Osteoblast (primary cell): ENCODE measurements at regions not wholly inside any gene's neighbourhood (a gene's known extent, or its start where the extent isn't known, plus 50 kb on each side); places are given as distances from the start of the nearest gene placed in this dataset.

Source experiments
- DNase-seq: peaks from one replicate; pipeline ENCODE4 v3.0.0; 2011; ENCODE audit warnings: low spot score, mixed read lengths; ENCODE audit not compliant: insufficient read length; ENCODE audit errors: missing footprints
- H2AFZ ChIP-seq: 2 replicates; pipeline ENCODE4 v1.6.0; 2011; ENCODE audit warnings: mild to moderate bottlenecking, low read length
- H3K27ac ChIP-seq: 2 replicates; pipeline ENCODE4 v1.5.1; 2011; ENCODE audit warnings: mild to moderate bottlenecking, low read depth, low read length, moderate library complexity
- H3K27me3 ChIP-seq: 2 replicates; pipeline ENCODE4 v1.6.0; 2012; ENCODE audit warnings: mild to moderate bottlenecking, control low read depth, inconsistent platforms, low read length, moderate library complexity; ENCODE audit not compliant: insufficient read depth
- H3K36me3 ChIP-seq: 2 replicates; pipeline ENCODE4 v1.5.1; 2011; ENCODE audit warnings: mild to moderate bottlenecking, low read length, control low read depth, moderate library complexity; ENCODE audit not compliant: insufficient read depth
- H3K4me1 ChIP-seq: 2 replicates; pipeline ENCODE4 v1.5.1; 2011; ENCODE audit warnings: mild to moderate bottlenecking, low read length, control low read depth, moderate library complexity; ENCODE audit not compliant: insufficient read depth
- H3K4me2 ChIP-seq: 2 replicates; pipeline ENCODE4 v1.6.0; 2011; ENCODE audit warnings: mild to moderate bottlenecking, low read length; ENCODE audit not compliant: insufficient read depth
- H3K4me3 ChIP-seq: fragments of 200-600 bp; sonication (generic); 3 replicates; pipeline ENCODE4 v1.5.1; 2012; ENCODE audit warnings: mild to moderate bottlenecking, low read length, inconsistent platforms; ENCODE audit not compliant: insufficient read depth
- H3K79me2 ChIP-seq: 2 replicates; pipeline ENCODE4 v1.6.0; 2012; ENCODE audit warnings: mild to moderate bottlenecking, low read length, control low read depth, inconsistent platforms; ENCODE audit not compliant: insufficient read depth
- H3K9me3 ChIP-seq: 2 replicates; pipeline ENCODE4 v1.5.1; 2011; ENCODE audit warnings: low read depth, low read length, control low read depth
- H4K20me1 ChIP-seq: 2 replicates; pipeline ENCODE4 v1.6.0; 2012; ENCODE audit warnings: mild to moderate bottlenecking, low read length, control low read depth; ENCODE audit not compliant: insufficient read depth
- TF ChIP-seq, protein P1 (sequence below): IDR thresholded peaks from 2 replicates; pipeline ENCODE4 v1.5.1; 2011; ENCODE audit warnings: mild to moderate bottlenecking, low read depth, low read length, moderate library complexity; ENCODE audit errors: extremely low read depth

DNA sequence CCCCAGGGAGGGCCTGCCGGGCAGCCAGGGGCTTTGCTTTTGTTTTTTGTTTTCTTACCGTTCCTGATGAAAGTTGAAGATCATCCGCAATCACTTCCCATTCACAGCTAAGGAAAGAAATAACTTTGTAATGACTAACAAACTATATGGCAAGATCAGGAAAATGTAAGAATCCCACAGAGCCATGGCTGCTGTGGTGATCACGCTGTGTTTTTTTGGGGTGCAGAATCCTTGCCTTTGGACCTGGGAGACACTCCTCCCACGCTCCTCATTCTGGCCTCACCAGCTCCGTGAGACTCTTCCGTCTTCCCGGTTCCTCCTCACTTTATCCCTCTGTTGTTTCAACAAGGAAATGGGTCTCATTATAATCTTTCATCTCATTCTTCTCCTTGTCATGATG lies 443.0 kb upstream of the MGMT start:
- no peaks in the 10 kb centered on the region for H3K4me1 ChIP-seq
- H3K27me3 ChIP-seq, result peaks cover 7% of the 10 kb centered on the region
- H3K36me3 ChIP-seq, result no peaks in the 10 kb centered on the region
- H3K27ac ChIP-seq, result no peak overlapping the region
- H3K9me3 ChIP-seq, result no peaks in the 10 kb centered on the region
- H3K4me3 ChIP-seq, result no peak overlapping the region
- no peak for DNase-seq
- TF ChIP-seq, protein P1, sequence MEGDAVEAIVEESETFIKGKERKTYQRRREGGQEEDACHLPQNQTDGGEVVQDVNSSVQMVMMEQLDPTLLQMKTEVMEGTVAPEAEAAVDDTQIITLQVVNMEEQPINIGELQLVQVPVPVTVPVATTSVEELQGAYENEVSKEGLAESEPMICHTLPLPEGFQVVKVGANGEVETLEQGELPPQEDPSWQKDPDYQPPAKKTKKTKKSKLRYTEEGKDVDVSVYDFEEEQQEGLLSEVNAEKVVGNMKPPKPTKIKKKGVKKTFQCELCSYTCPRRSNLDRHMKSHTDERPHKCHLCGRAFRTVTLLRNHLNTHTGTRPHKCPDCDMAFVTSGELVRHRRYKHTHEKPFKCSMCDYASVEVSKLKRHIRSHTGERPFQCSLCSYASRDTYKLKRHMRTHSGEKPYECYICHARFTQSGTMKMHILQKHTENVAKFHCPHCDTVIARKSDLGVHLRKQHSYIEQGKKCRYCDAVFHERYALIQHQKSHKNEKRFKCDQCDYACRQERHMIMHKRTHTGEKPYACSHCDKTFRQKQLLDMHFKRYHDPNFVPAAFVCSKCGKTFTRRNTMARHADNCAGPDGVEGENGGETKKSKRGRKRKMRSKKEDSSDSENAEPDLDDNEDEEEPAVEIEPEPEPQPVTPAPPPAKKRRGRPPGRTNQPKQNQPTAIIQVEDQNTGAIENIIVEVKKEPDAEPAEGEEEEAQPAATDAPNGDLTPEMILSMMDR, result no peak
- no peaks in the 10 kb centered on the region for H4K20me1 ChIP-seq
- H2AFZ ChIP-seq, result no peak overlapping the region
- no peaks in the 10 kb centered on the region for H3K79me2 ChIP-seq
- no peak overlapping the region for H3K4me2 ChIP-seq

DNA sequence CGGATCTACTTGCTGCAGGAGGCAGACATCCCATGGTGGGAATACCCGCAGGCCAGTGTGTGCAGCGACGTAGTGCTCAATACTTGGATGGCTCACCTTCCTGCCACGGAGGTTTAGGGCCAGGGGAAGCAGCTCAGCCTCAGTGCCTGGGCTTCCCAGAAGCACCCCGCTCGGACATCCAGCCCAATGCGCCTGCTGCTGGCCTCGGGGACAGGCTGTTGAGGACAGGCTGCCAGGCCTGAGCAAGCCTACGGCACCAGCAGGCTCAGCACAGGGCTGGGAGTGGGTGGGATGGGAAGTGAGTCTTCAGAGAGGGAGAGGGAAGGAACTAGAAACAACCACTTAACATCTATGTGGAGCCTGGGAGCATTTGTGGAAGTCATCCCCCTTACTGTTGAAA lies 441.3 kb upstream of the MGMT start:
- H3K9me3 ChIP-seq, result no peaks in the 10 kb centered on the region
- no peak for DNase-seq
- H3K79me2 ChIP-seq, result no peaks in the 10 kb centered on the region
- H3K27ac ChIP-seq, result no peak overlapping the region
- H2AFZ ChIP-seq, result no peak overlapping the region
- TF ChIP-seq, protein P1, result no peak
- peaks cover 14% of the 10 kb centered on the region for H3K27me3 ChIP-seq
- H3K4me2 ChIP-seq, result no peak overlapping the region
- H3K36me3 ChIP-seq, result no peaks in the 10 kb centered on the region
- H3K4me3 ChIP-seq, result no peak overlapping the region
- H4K20me1 ChIP-seq, result no peaks in the 10 kb centered on the region
- no peaks in the 10 kb centered on the region for H3K4me1 ChIP-seq

DNA sequence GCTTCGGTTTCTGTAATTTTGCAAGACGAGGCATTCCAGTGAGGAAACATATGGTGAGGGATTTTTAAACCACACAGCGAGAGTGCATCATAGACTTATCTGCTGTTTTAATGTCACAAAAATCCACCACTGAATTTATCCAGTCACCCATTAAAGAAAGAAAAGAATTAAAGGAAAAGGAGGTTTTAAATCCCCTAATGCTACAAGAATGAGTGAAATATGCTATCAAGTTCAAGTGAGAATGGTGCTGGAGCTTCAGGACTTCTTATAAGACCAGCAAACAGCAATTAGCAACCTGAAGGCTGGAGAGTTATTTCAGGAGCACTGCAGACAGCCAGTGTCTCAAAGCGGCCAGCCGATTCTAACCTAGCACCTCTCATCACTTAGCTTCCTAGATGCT lies 439.1 kb upstream of the MGMT start:
- H3K36me3 ChIP-seq, result no peaks in the 10 kb centered on the region
- peaks cover 21% of the 10 kb centered on the region for H3K27me3 ChIP-seq
- no peak overlapping the region for H3K27ac ChIP-seq
- H3K4me3 ChIP-seq, result no peak overlapping the region
- no peak for DNase-seq
- H3K4me2 ChIP-seq, result no peak overlapping the region
- H2AFZ ChIP-seq, result no peak overlapping the region
- no peaks in the 10 kb centered on the region for H3K9me3 ChIP-seq
- no peaks in the 10 kb centered on the region for H3K4me1 ChIP-seq
- TF ChIP-seq, protein P1, result no peak
- H4K20me1 ChIP-seq, result no peaks in the 10 kb centered on the region
- no peaks in the 10 kb centered on the region for H3K79me2 ChIP-seq

DNA sequence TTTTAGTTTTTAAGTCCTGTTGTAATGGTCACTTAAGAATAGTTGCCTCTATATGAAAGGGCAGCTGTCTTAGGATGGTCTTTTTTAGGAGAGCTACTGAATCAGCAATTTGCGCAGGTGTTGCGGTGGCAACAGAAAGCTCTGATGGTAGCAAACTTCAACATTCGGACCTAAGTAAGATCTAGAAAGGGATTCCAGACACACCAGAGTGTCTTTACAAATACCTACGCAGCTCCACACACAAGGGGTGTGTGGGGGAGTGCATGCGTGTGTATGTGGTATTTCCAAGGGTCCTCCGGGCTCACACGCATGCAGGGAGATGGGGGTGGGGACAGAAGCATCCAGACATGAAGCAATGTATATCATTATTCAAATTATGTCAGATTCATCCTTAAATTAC lies 438.6 kb upstream of the MGMT start:
- Histone ChIP-seq H3K36me3 (no peaks in the 10 kb centered on the region), H3K9me3 (no peaks in the 10 kb centered on the region), H3K27me3 (peaks cover 21% of the 10 kb centered on the region), H2AFZ (no peak overlapping the region), H3K4me3 (no peak overlapping the region), H3K27ac (no peak overlapping the region), H4K20me1 (no peaks in the 10 kb centered on the region), H3K79me2 (no peaks in the 10 kb centered on the region), H3K4me1 (no peaks in the 10 kb centered on the region), H3K4me2 (no peak overlapping the region)
- DNase-seq, result no peak
- TF ChIP-seq, protein P1, result no peak
